Esophagus squamous epithelium (tissue), 4 donors: ENCODE measurements at regions not wholly inside any gene's neighbourhood (a gene's known extent, or its start where the extent isn't known, plus 50 kb on each side); places are given as distances from the start of the nearest gene placed in this dataset.

Experiments used
- POLR2A ChIP-seq, 4 donors: fragments of 450-650 bp; IDR thresholded peaks; one replicate each; pipeline ENCODE4 v1.6.1; 2017; ENCODE audit warnings: antibody characterized with exemption in 4 of 4, mild to moderate bottlenecking in 4 of 4, moderate library complexity in 3 of 4
- TF ChIP-seq, protein P1 (sequence below), 6 experiments: fragments of 450-650 bp in 4 of 6; fragments of 200-600 bp in 2 of 6; sonication (generic) in 2 of 6; IDR thresholded peaks; one replicate each; pipeline ENCODE4 v1.5.1; 2016 to 2019; ENCODE audit warnings: antibody characterized with exemption in 6 of 6, mild to moderate bottlenecking in 4 of 6, moderate library complexity in 4 of 6

GRCh38 chr6:14375930-14376329 is 258.4 kb downstream of the CD83 start:
- TF ChIP-seq, protein P1, sequence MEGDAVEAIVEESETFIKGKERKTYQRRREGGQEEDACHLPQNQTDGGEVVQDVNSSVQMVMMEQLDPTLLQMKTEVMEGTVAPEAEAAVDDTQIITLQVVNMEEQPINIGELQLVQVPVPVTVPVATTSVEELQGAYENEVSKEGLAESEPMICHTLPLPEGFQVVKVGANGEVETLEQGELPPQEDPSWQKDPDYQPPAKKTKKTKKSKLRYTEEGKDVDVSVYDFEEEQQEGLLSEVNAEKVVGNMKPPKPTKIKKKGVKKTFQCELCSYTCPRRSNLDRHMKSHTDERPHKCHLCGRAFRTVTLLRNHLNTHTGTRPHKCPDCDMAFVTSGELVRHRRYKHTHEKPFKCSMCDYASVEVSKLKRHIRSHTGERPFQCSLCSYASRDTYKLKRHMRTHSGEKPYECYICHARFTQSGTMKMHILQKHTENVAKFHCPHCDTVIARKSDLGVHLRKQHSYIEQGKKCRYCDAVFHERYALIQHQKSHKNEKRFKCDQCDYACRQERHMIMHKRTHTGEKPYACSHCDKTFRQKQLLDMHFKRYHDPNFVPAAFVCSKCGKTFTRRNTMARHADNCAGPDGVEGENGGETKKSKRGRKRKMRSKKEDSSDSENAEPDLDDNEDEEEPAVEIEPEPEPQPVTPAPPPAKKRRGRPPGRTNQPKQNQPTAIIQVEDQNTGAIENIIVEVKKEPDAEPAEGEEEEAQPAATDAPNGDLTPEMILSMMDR (IDR thresholded peaks at IDR 0.05): no peak
- no peak for TF ChIP-seq POLR2A (IDR thresholded peaks at IDR 0.05)
